ENCODE measurements at regions not wholly inside any gene's neighbourhood (a gene's known extent, or its start where the extent isn't known, plus 50 kb on each side); places are given as distances from the start of the nearest gene placed in this dataset.
A peak's percentile ranks its signal among the peaks of the same experiment; 100 is the strongest.

GRCh38 chr11:92762121-92762540 lies 207.3 kb upstream of the MTNR1B start:
- intact Hi-C loops (cut with DNase I): no loop called here
- Histone ChIP-seq H3K27me3 (no peaks in the 10 kb centered on the region), H3K27ac (no peak overlapping the region), H3K4me3 (no peak overlapping the region), H3K4me1 (no peaks in the 10 kb centered on the region), H3K36me3 (no peaks in the 10 kb centered on the region), H3K9me3 (no peaks in the 10 kb centered on the region)
- DNase-seq (ENCODE audit: low spot score in 2 of 2): no peak
- TF ChIP-seq CTCF (IDR thresholded peaks at IDR 0.05): no peak

GRCh38 chr11:92763336-92763735 lies 206.1 kb upstream of the MTNR1B start:
- Histone ChIP-seq H3K9me3 (no peaks in the 10 kb centered on the region), H3K4me3 (no peak overlapping the region), H3K4me1 (no peaks in the 10 kb centered on the region), H3K27ac (no peak overlapping the region), H3K36me3 (no peaks in the 10 kb centered on the region), H3K27me3 (no peaks in the 10 kb centered on the region)
- DNase-seq (ENCODE audit: low spot score in 2 of 2): no peak
- intact Hi-C loops (cut with DNase I): no loop called here
- TF ChIP-seq CTCF (IDR thresholded peaks at IDR 0.05): no peak

DNA sequence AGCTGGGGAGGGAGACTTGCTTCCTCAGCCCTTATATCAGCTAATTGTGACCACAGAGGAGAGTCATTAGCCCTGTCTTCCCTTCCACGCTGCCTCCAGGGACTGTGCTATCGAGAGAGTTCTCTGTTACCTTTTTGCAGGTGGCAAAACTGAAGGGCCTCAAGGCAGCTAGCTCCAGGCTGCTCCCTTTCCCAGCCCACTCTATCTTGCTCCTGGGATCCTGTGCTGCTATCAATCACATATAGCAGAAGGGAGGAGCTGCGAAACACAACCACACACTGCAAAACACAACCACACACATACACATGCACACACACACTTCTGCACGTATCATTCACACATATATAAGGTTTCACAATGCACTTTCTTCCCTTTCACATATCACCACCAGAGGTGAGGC lies 205.3 kb upstream of the MTNR1B start:
- DNase-seq (ENCODE audit: low spot score in 2 of 2): no peak
- Histone ChIP-seq H3K4me1 (no peaks in the 10 kb centered on the region), H3K9me3 (no peaks in the 10 kb centered on the region), H3K27me3 (no peaks in the 10 kb centered on the region), H3K27ac (no peak overlapping the region), H3K36me3 (no peaks in the 10 kb centered on the region), H3K4me3 (no peak overlapping the region)
- TF ChIP-seq CTCF (IDR thresholded peaks at IDR 0.05): no peak
- intact Hi-C loops (cut with DNase I): no loop called here

DNA sequence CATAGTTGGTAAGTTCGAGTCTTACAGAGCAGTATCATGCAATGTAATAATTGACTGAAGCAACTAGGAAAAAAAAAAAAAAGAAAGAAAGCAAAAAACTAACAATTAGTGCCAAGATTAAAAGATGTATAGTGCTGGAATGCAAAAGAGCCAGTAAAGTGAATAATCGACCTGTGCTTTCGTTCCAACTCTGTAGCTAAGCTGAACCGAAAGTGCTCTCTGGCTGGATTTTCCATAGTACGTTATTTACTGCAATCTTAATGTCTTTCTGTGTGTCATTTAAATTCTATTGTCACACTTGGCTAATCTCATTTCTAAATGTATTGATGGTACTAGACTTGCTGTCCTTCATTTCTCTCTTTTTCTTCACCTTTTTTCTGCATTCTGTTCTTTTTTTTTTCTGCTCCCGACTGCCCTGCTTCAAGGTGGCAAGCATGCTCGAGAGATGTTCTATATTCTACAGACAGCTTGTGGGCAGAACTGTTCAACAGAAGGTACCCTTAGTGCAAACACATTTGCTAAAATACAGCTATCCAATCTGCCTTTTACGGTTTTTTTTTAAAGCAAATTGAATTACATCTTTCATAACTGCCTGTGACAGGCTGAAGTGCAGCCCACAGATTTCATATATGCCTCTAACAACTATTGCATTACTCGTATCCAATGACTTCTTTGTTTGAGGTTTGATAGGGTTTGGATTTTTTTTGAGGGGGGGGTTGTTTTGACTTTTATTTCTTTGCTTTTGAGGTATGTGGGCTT lies 204.2 kb upstream of the MTNR1B start:
- no peak overlapping the region for H3K27ac ChIP-seq
- H3K4me3 ChIP-seq: no peak overlapping the region
- H3K36me3 ChIP-seq: no peaks in the 10 kb centered on the region
- no peaks in the 10 kb centered on the region for H3K27me3 ChIP-seq
- intact Hi-C loops (cut with DNase I): no loop called here
- no peaks in the 10 kb centered on the region for H3K4me1 ChIP-seq
- no peak for DNase-seq (ENCODE audit: low spot score in 2 of 2)
- H3K9me3 ChIP-seq: no peaks in the 10 kb centered on the region
- no peak for TF ChIP-seq CTCF (IDR thresholded peaks at IDR 0.05)

- no peaks in the 10 kb centered on the region for H3K36me3 ChIP-seq
- DNase-seq (ENCODE audit: low spot score in 2 of 2): no peak
- peak overlapping the region in 1 of 2 donors; percentile 54 for H3K4me3 ChIP-seq
- no peaks in the 10 kb centered on the region for H3K4me1 ChIP-seq
- TF ChIP-seq CTCF (IDR thresholded peaks at IDR 0.05): no peak
- intact Hi-C loops (cut with DNase I): no loop called here
- peak overlapping the region in 1 of 2 donors; percentile 49 for H3K27ac ChIP-seq
- no peaks in the 10 kb centered on the region for H3K27me3 ChIP-seq
- H3K9me3 ChIP-seq: no peaks in the 10 kb centered on the region
These were observed 203.5 kb upstream of the MTNR1B start for GRCh38 chr11:92765965-92766371.

Measured in ascending aorta (tissue), 2 donors.